Frontal cortex (tissue), 3 donors: ENCODE measurements at regions not wholly inside any gene's neighbourhood (a gene's known extent, or its start where the extent isn't known, plus 50 kb on each side); places are given as distances from the start of the nearest gene placed in this dataset.

Experiments
- DNase-seq, 2 donors: peaks; one replicate each; pipeline ENCODE4 v3.0.0; 2012; ENCODE audit warnings: low spot score in 2 of 2
- FAIRE-seq: peaks from 2 replicates; lab custom pipeline; 2012; peaks lifted over from hg19 to GRCh38; lab: Jason Lieb, UNC
- donor health status: control.
- donor health status: control.
- donor health status: control.

GRCh38 chr9:89718651-89719050, 113.8 kb downstream of the GADD45G start:
- DNase-seq (no peak), FAIRE-seq (no peak)

DNA sequence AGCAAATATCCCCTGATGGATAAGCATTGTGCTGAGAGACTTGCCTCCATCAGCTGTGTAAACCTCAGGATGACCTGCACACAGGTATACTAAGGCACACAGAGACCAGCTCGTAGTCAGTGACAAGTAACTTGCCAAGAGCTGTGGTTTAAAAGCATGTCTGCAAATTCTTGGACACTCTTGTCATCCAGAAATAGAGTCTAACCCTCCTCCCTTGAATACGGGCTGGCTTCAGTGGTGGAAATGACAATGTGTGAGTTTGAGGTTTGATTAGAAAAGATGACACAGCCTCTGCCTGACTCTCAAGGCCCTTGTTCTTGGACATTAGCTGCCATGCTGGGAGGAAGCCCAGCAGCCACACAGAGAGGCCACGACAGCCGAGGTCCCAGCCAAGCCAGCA, 114.4 kb downstream of the GADD45G start:
- DNase-seq (no peak), FAIRE-seq (no peak)

DNA sequence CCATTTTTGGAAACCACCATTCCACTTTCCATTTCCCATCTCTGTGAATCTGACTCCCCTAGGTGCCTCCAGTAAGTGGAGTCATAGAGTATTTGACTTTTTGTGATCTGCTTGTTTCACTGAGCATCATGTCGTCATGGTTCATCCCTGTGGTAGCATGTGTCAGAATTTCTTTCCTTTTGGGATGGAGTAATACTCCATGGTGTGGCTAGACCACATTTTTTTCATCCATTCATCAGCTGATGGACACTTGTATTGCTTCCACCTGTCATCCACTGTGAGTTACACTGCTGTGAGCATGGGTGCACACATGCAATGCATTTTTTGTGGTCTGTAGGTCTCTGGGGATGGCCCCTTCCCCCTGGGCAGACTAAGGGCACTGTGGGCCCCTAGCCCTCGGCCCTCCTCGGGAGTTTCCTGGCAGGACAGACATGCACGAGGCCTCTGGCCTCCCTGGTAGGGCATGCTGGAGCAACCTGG, 115.9 kb downstream of the GADD45G start:
- no peak for DNase-seq
- FAIRE-seq, result no peak

DNA sequence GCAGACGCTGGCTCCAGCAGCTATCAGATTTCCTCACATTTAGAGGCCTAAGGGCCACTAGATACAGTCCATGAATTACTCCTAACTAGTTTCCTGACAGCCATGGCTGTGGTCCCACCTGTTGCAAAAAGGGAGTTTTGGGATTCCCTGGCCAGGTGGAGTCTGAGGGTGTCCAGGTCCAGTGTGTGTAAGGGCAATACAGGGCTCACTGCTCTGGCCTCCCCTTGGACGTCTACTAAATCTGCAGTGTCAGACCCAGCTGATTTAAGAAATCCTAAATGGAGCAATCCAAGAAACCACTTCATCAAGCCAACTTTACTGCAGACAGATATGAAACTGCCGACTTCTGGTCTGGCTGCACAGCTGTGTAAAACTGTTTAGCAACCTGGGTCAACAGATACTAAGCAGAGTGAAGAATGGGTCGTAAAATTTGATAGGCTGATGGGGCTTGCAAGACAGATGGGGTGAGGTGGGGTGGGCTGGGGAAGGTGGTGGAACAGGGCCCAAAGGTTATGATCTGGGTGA, 116.4 kb downstream of the GADD45G start:
- DNase-seq (no peak), FAIRE-seq (no peak)

- DNase-seq (no peak), FAIRE-seq (no peak)
Observed at GRCh38 chr9:89721971-89722530, 117.2 kb downstream of the GADD45G start.

DNA sequence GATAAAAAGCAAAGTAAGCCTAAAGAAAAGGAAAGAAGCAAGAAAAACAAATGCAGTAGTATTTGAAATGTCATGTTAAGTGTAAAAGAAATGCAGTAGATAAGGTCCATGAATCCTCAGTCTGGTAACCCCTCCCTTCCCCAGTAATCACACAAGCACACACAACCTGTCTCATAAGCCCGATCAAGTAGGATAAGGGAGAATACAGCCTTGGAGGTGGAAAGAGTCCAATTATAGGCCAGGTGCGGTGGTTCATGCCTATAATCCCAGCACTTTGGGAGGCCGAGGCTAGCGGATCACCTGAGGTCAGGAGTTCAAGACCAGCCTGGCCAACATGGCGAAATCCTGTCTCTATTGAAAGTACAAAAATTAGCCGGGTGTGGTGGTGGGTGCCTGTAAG, 117.9 kb downstream of the GADD45G start:
- DNase-seq, result no peak
- no peak for FAIRE-seq

DNA sequence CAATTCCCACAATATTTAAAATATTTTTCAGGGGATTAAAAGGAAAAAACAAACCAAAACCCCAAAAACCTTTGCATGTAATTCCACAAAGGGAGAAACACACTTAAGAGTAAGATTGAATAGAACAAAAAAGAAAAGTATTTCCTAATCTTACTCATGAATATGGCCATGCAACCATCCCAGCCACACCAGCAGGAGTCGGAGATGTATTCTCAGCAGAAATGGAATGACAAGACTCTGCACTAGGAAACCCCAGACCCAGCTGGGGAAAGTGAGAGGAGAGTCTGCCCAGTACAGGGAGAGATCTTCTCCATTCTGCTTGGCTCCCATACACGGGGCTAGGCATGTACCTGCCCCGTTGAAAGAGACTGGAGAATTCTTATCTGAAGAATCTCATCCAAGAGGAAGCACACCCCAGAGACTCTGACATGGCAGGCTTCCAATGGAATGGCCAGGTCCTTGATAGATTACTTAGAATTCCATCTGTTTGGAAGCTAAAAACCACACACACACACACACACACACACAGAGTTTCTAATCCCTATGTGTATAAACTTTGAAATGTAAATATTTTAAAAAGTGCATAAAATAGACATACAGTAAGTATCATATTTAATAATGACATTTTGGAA, 118.8 kb downstream of the GADD45G start:
- DNase-seq (no peak), FAIRE-seq (no peak)

DNA sequence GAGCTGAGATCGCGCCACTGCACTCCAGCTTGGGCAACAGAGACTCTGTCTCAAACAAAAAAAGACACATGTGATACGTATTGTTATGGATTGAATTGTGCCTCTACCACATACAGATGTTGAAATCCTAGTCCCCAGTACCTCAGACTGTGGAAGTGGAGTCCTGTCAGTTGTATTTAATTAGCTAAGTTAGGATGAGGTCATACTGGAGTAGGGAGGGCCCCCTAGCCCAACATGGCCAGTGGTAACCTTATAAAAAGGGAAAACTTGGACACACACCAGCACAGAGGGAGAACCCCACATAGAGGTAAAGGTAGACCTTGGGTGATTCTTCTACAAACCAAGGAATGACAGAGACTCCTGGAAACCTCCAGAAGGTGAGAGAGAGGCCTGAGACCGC, 119.8 kb downstream of the GADD45G start:
- DNase-seq (no peak), FAIRE-seq (no peak)

GRCh38 chr9:89725271-89725670, 120.5 kb downstream of the GADD45G start:
- no peak for DNase-seq
- no peak for FAIRE-seq

DNA sequence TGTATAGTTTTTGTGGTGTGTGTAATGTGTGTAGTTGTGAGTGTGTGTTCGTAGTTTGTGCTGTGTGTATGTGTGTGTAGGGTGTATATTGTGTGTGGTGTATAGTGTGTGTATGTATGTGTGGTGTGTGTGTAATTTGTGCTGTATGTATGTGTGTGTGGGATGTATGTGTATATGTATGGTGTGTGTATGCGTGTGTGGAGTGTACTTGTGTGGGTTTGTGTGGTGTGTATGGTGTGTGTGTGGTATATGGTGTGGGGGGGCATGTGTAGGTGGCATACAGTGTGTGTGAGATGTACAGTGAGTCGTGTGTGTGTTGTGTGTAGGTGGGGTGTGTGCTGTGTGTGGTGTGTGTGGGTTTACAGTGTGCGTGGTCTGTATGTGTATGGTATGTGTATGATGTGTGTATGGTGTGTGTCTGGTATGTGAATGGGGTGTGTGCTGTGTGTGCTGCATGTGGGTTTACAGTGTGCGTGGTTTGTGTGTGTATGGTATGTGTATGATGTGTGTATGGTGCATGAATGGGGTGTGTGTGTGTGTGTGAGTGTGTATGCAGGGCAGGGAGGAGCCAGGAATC, 125.2 kb downstream of the GADD45G start:
- DNase-seq (no peak), FAIRE-seq (no peak)

- FAIRE-seq, result no peak
- DNase-seq, result no peak
Observed at GRCh38 chr9:89730715-89731114, 125.9 kb downstream of the GADD45G start.

GRCh38 chr9:89731262-89732182, 126.7 kb downstream of the GADD45G start:
- FAIRE-seq (no peak), DNase-seq (no peak)

- DNase-seq (no peak), FAIRE-seq (no peak)
Observed at GRCh38 chr9:89732295-89732938, 127.6 kb downstream of the GADD45G start.

DNA sequence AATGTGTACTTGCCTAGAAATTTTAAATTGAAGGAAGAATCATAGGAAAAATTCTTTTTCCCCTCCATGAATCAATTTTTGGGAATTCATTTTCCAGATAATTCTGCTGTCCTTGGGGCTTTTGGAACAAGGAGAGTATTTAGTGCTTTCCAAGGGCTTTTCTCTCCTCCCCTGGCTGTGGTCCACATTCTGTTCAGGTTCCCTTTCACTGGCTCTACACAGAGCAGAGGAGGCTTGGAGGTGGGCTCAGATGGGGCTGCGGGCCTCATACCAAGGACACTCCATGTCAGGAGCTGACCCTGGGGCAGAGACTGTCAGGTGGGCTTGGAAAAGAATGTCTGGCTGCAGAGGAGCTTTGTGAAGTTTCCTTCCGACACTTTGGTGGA, 128.1 kb downstream of the GADD45G start:
- FAIRE-seq, result no peak

GRCh38 chr9:89734600-89735041, 129.8 kb downstream of the GADD45G start:
- DNase-seq (no peak), FAIRE-seq (no peak)

More for the DNA sequence above, 128.1 kb downstream of the GADD45G start:
- no peak for DNase-seq

DNA sequence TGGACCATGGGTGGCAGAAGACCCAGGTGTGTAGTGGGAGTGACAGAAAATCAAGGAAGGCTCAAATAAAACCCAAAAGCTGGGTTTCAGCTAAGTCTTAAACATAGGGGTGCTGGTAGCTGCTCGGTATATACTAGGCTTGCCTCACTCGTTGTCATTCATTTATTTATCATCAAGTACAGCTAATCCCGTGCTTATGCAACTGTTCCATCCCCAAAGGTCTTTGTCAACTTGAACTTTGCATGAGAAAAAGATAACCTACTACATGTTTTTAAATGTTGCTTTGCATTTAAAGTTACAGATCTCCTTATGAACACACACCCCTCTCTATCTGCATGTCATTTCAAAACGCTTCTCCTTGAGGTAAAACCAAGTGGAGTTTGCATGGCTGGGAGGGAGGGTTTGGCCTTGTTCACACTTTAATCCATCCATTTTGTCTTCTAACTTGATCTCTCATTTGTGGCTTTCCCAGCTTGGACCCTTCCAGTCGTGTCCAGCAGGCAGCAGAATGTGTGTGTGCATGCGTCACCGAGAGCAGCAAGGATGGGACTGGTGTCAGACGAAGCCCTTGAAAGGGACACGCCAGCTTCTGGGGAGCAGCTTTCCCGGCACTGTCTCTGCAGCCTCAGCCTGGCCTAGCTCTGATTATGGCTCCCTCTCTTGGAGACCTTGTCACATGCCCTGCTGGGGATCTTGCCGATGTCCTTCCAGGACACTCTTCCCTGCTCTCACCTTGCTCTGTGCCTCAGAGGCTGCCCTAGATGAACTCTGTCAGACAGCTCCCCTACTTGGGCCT, 133.5 kb downstream of the GADD45G start:
- no peak for FAIRE-seq
- DNase-seq, result no peak

DNA sequence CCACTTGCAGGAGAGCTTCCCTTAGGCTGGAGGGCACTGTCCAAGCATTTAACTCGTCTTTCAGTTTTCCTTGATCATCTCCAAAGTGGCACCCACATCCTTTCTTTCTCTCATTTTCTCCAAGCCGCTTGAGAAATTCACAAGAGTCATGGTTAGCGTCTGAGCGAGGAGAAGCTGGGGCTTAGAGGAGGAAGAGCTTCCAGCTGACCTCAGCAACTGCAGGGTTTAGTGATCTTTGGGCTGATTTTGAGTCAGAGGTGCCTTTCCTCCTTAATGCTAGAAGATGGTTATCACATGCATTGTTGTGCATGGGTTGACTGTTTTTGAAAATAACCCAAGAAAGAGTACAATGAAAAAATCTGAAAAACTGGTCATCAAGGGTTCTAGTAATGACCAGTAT, 134.7 kb downstream of the GADD45G start:
- FAIRE-seq, result no peak
- DNase-seq, result no peak

- FAIRE-seq, result no peak
- DNase-seq, result no peak
Observed at GRCh38 chr9:89739916-89740315, 135.1 kb downstream of the GADD45G start.

DNA sequence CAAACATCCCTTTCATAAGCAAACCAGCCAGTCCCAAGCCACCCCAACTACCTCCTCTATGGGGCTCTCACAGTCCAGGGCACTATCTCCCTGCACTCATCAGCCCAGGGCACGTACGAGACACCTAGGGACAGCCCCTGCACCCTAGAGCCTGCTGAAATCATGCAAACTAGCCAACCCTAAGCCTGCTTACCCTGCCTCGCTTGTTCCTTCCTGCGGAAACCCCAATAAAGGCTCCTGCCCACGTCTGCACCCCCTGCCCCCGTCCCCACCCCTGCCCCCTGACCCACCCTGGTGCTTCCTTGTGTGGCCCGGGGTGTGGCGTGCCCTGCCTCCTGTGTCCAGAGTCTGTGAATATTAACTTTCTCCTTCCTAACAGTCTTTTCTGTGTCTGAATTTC, 135.9 kb downstream of the GADD45G start:
- no peak for DNase-seq
- no peak for FAIRE-seq
